Common myeloid progenitor, CD34-positive (primary cell): ENCODE measurements at regions not wholly inside any gene's neighbourhood (a gene's known extent, or its start where the extent isn't known, plus 50 kb on each side); places are given as distances from the start of the nearest gene placed in this dataset.
A peak's percentile ranks its signal among the peaks of the same experiment; 100 is the strongest.

Source experiments
- CTCF ChIA-PET: fragments of 350-600 bp; sonication (Branson Sonifier 250); formaldehyde crosslinking; loops from one replicate; lab custom pipeline; 2021; ENCODE audit warnings: antibody characterized with exemption; lab: Charles Lee
- POLR2A ChIA-PET: fragments of 350-600 bp; sonication (Branson Sonifier 250); formaldehyde crosslinking; loops from one replicate; lab custom pipeline; 2021; ENCODE audit warnings: antibody characterized with exemption; lab: Charles Lee
- DNase-seq, 3 donors: peaks; one replicate each; pipeline versions ENCODE4 v3.0.0 to v3.0.0-alpha.2; 2013
- H3K27ac ChIP-seq, 2 experiments: 1 replicate in 1 of 2; 2 replicates in 1 of 2; pipeline ENCODE4 v1.7.0; 2013; ENCODE audit warnings: inconsistent platforms in 2 of 2, low read length in 2 of 2, mild to moderate bottlenecking in 2 of 2, low read depth in 1 of 2, moderate library complexity in 1 of 2; ENCODE audit not compliant: severe bottlenecking in 2 of 2, insufficient read depth in 1 of 2, poor library complexity in 1 of 2
- H3K27me3 ChIP-seq, 5 experiments: replicated peaks in 2 of 5; 1 replicate in 3 of 5; 2 replicates in 2 of 5; pipeline versions ENCODE4 v1.6.1 to v1.7.0; 2013; ENCODE audit warnings: low read length in 4 of 5, mild to moderate bottlenecking in 2 of 5, moderate library complexity in 2 of 5, inconsistent platforms in 1 of 5; ENCODE audit not compliant: insufficient read depth in 5 of 5, control insufficient read depth in 4 of 5
- H3K36me3 ChIP-seq, 4 experiments: 1 replicate in 2 of 4; 2 replicates in 2 of 4; pipeline versions ENCODE4 v1.6.1 to v1.7.0; 2013; ENCODE audit warnings: low read length in 3 of 4, control low read depth in 1 of 4, mild to moderate bottlenecking in 1 of 4; ENCODE audit not compliant: control insufficient read depth in 4 of 4, insufficient read depth in 4 of 4
- H3K4me1 ChIP-seq, 4 experiments: 1 replicate in 3 of 4; 2 replicates in 1 of 4; pipeline versions ENCODE4 v1.6.1 to v1.7.1; 2013; ENCODE audit warnings: low read length in 3 of 4, mild to moderate bottlenecking in 3 of 4, control low read depth in 1 of 4, inconsistent platforms in 1 of 4, moderate library complexity in 1 of 4; ENCODE audit not compliant: control insufficient read depth in 4 of 4, insufficient read depth in 4 of 4; ENCODE audit errors: control extremely low read depth in 1 of 4
- H3K4me3 ChIP-seq, 7 experiments: 1 replicate in 4 of 7; 2 replicates in 3 of 7; pipeline versions ENCODE4 v1.5.1 to v1.7.0; 2013; ENCODE audit warnings: mild to moderate bottlenecking in 7 of 7, low read length in 6 of 7, moderate library complexity in 6 of 7, inconsistent platforms in 2 of 7, low read depth in 2 of 7, control low read depth in 1 of 7; ENCODE audit not compliant: insufficient read depth in 4 of 7, control insufficient read depth in 1 of 7; ENCODE audit errors: extremely low read depth in 1 of 7
- H3K9me3 ChIP-seq, 5 experiments: 1 replicate in 4 of 5; 2 replicates in 1 of 5; pipeline versions ENCODE4 v1.6.1 to v1.7.1; 2013; ENCODE audit warnings: low read length in 4 of 5, mild to moderate bottlenecking in 2 of 5, inconsistent platforms in 1 of 5, low read depth in 1 of 5, moderate library complexity in 1 of 5; ENCODE audit not compliant: control insufficient read depth in 4 of 5, insufficient read depth in 2 of 5; ENCODE audit errors: control extremely low read depth in 1 of 5
- WGBS: methylation state at CpG from one replicate; pipeline ENCODE4 v1.1.5; 2013; ENCODE audit not compliant: insufficient coverage; 5-methylcytosine and 5-hydroxymethylcytosine counted together

DNA sequence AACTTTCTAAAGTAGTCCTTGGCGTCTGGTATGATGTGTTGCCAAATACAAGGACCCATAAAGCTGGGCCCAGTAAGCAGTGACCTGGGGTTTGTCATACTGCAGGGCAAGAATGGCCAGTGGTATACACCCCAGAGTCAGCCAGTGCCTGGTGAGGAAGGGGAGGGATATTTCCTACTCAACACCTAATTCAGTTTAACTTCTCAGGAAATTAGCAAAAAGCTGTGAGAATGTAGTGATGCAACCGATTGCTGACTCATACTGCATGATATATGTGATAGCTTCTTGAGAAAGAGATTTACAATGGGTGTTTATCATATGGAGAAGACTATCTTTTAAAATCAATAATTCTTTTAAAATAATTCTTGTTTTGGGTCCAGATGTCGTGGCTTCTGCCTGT, 889.3 kb upstream of the CELF2 start:
- Histone ChIP-seq H3K27ac (no peak overlapping the region), H3K4me3 (no peak overlapping the region), H3K9me3 (peaks cover 0 to 2% (median 0%) of the 10 kb centered on the region in 5 experiments), H3K27me3 (no peaks in the 10 kb centered on the region), H3K36me3 (no peaks in the 10 kb centered on the region), H3K4me1 (no peaks in the 10 kb centered on the region)
- POLR2A ChIA-PET = no interaction called here
- peak in 2 of 3 donors; percentile 7 to 9 for DNase-seq
- CTCF ChIA-PET = interaction anchor here (1.1 kb wide), 1 partner anchor 15 kb away, joined by 3 read pairs; no protein-coding TSS in a partner anchor
- WGBS = 100% methylated on average over 2 of the region's 3 CpGs

DNA sequence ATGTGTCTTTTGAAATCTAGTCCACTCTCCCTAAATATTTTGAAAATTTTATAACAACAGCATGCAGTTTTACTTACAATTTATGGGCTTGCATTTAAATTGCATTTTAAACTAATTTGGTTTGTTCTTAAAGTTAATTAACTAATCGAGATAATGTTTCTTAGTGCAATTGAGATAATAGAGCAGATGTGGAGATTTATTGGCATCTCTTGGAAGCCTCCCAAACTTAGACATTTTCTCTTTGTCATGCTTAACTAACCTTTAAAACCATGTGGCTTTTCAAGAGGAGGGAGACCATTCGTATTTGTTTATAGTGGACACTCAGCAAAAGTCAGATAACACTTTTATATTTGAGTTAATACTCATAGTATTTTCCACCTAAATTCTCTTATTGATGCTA, 887.0 kb upstream of the CELF2 start:
- Histone ChIP-seq H3K4me3 (no peak overlapping the region), H3K36me3 (no peaks in the 10 kb centered on the region), H3K27ac (no peak overlapping the region), H3K4me1 (no peaks in the 10 kb centered on the region), H3K9me3 (no peaks in the 10 kb centered on the region), H3K27me3 (no peaks in the 10 kb centered on the region)
- no peak for DNase-seq
- ChIA-PET POLR2A (no interaction called here), CTCF (interaction anchor here (0.6 kb wide), 1 partner anchor 1900 kb away, joined by 3 read pairs; no protein-coding TSS in a partner anchor)
- no CpG with 5 or more reads among the region's 2 CpGs for WGBS

DNA sequence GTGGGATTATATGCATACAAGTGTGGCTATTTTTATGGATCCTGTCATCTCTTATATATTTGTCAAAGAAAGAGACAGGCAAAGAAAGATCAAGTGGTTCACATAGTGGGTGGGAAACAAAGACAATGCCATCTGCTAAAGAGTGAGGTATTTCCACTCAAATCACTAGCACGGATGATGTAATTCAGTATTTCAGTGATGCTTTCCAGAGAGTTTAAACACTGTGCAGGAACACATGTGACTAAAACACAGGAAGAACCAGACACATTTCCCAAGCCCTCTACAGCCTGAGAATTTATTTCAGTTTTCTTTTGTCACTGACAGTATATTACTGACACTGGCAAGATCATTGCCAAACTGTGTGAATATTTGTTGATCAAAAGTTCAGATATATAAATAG, 885.7 kb upstream of the CELF2 start:
- Histone ChIP-seq H3K27ac (no peak overlapping the region), H3K4me3 (no peak overlapping the region), H3K27me3 (no peaks in the 10 kb centered on the region), H3K36me3 (no peaks in the 10 kb centered on the region), H3K4me1 (no peaks in the 10 kb centered on the region), H3K9me3 (no peaks in the 10 kb centered on the region)
- POLR2A ChIA-PET = no interaction called here
- CTCF ChIA-PET = no interaction called here
- no peak for DNase-seq
- no CpG with 5 or more reads among the region's 1 CpG for WGBS

DNA sequence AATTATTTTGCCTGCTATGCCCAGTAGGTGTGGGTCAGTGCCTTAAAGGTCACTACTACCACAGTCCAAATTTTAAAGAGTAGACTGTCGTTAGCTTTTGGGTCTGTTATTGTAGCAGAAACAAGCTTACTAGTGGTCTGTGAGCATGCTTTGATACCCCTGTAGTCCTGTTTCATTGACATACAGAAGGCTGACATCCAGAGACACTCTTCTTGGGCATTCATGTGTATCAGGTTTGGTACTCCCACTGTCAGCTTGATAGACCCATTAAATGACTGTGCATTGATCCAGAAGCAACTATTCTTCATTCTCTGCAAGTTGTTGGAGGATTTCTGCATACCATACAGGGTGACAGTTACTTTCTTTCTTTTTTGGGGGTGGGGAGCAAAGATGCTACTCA, 884.4 kb upstream of the CELF2 start:
- H3K36me3 ChIP-seq = no peaks in the 10 kb centered on the region
- POLR2A ChIA-PET = no interaction called here
- H3K27ac ChIP-seq = no peak overlapping the region
- H3K4me3 ChIP-seq = no peak overlapping the region
- H3K9me3 ChIP-seq = no peaks in the 10 kb centered on the region
- CTCF ChIA-PET = no interaction called here
- DNase-seq = no peak
- WGBS = 100% methylated on average over 1 of the region's 1 CpG
- no peaks in the 10 kb centered on the region for H3K27me3 ChIP-seq
- H3K4me1 ChIP-seq = no peaks in the 10 kb centered on the region

DNA sequence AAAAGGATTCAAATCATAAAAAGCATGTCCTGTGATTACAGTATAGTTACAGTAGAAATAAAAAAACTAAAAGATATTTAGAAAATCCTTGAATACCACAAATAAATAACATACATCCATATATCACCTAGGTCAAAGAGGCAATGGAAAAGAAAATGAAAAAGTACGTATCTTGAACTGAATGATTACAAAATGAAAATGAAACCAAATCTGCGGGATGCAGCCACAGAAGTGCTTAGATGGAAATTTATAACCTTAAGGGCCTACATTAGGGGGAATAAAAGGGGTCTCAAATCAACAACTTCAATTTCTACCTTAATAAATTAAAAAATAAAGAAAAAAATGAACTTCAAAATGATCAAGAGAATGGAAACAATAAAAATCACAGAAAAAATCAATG, 879.0 kb upstream of the CELF2 start:
- POLR2A ChIA-PET = no interaction called here
- Histone ChIP-seq H3K27me3 (no peaks in the 10 kb centered on the region), H3K36me3 (no peaks in the 10 kb centered on the region), H3K27ac (peak overlapping the region; percentile 59 to 72), H3K4me3 (peak overlapping the region in 6 of 7 experiments; percentile 45 to 82 (median 56)), H3K9me3 (no peaks in the 10 kb centered on the region), H3K4me1 (no peaks in the 10 kb centered on the region)
- peak; percentile 45 to 71 (median 61) for DNase-seq
- no CpG with 5 or more reads among the region's 2 CpGs for WGBS
- CTCF ChIA-PET = no interaction called here

DNA sequence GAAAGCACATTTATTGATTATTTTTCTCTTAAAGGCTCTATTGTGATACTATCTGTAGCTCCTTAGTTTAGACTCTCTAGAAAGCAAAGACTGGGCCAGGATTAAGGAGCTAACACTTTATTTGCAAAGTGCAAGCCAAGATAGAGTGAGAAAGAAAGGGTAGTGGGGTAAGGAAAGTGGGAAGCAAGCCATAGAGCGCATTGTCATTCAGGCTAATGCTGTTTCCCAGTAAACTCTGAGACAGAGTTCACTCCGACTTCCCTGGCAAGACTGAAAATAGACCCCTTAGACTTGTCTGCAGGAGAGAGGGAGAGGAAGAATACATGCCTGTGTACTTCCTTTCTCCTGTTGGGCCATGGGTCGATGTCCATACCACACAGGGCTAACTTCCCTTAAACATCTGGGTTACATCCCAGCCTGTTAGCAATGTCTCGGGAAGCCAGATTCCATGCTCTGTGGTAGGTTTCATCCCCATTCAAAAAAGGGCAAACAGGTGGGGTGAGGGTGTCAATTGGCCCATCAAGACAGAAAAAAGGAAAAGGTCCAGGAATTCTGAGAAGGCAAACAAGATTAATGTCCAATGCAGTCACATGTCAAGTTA, 875.8 kb upstream of the CELF2 start:
- POLR2A ChIA-PET = no interaction called here
- Histone ChIP-seq H3K4me3 (no peak overlapping the region), H3K4me1 (no peaks in the 10 kb centered on the region), H3K27me3 (no peaks in the 10 kb centered on the region), H3K9me3 (no peaks in the 10 kb centered on the region), H3K36me3 (no peaks in the 10 kb centered on the region), H3K27ac (no peak overlapping the region)
- CTCF ChIA-PET = no interaction called here
- 78% methylated on average over 4 of the region's 4 CpGs for WGBS
- DNase-seq = no peak

DNA sequence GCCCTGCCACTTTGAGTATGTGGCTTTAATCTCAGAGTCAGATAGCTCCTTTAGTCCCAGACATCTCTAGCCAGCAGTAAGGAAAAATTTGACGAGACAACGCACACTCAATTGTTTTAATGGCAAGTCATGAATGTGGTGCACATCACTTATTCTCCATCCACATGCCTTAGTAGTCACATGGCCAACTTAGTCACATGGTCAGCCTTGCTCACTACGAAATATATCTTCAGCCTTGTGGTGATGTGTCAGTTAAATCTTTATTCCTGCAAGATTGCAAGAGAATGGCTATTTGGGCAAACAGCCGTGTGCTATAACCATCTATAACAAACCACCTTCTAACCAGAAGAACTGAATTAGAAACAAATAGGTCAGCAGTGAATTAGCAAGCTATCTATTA, 871.1 kb upstream of the CELF2 start:
- no peak for DNase-seq
- Histone ChIP-seq H3K4me3 (no peak overlapping the region), H3K36me3 (no peaks in the 10 kb centered on the region), H3K27ac (no peak overlapping the region), H3K27me3 (no peaks in the 10 kb centered on the region), H3K4me1 (no peaks in the 10 kb centered on the region), H3K9me3 (no peaks in the 10 kb centered on the region)
- POLR2A ChIA-PET = no interaction called here
- CTCF ChIA-PET = no interaction called here
- WGBS = no CpG with 5 or more reads among the region's 4 CpGs
